ENCODE measurements at regions not wholly inside any gene's neighbourhood (a gene's known extent, or its start where the extent isn't known, plus 50 kb on each side); places are given as distances from the start of the nearest gene placed in this dataset.

GRCh38 chr7:130947792-130948580 is 214.0 kb upstream of the KLF14 start:
- TF ChIP-seq POLR2A (IDR thresholded peaks at IDR 0.05; ENCODE audit: low read depth, low read length): peak; percentile 80
- peak; percentile 83 for TF ChIP-seq POLR2AphosphoS5 (IDR thresholded peaks at IDR 0.05; ENCODE audit: low read depth, low read length)
